Fibroblast of pulmonary artery (primary cell): ENCODE measurements at regions not wholly inside any gene's neighbourhood (a gene's known extent, or its start where the extent isn't known, plus 50 kb on each side); places are given as distances from the start of the nearest gene placed in this dataset.
A peak's percentile ranks its signal among the peaks of the same experiment; 100 is the strongest.

Experiments used
- DNase-seq: peaks from one replicate; pipeline ENCODE4 v3.0.0-alpha.2; 2010; ENCODE audit warnings: low read depth
- H3K4me3 ChIP-seq: replicated peaks from 2 replicates; pipeline ENCODE4 v1.5.1; 2011; ENCODE audit warnings: low read depth, mild to moderate bottlenecking, control low read depth, low read length, moderate library complexity
- CTCF ChIP-seq: IDR thresholded peaks from 2 replicates; pipeline ENCODE4 v1.5.1; 2011; ENCODE audit warnings: mild to moderate bottlenecking, control low read depth, low read length, inconsistent platforms; ENCODE audit errors: missing control alignments

- peak; percentile 40 for DNase-seq
- H3K4me3 ChIP-seq = no peak overlapping the region
- TF ChIP-seq CTCF = no peak
These were observed 130.0 kb downstream of the TES start for GRCh38 chr7:116340201-116340847.

GRCh38 chr7:116340943-116341907, 130.9 kb downstream of the TES start:
- H3K4me3 ChIP-seq = no peak overlapping the region
- DNase-seq = peak; percentile 20
- TF ChIP-seq CTCF = peak; percentile 26

GRCh38 chr7:116342125-116342524, 131.8 kb downstream of the TES start:
- no peak overlapping the region for H3K4me3 ChIP-seq
- TF ChIP-seq CTCF = no peak
- peak; percentile 21 for DNase-seq

GRCh38 chr7:116347151-116347832, 137.0 kb downstream of the TES start:
- TF ChIP-seq CTCF = no peak
- DNase-seq = no peak
- H3K4me3 ChIP-seq = no peak overlapping the region

- no peak for TF ChIP-seq CTCF
- no peak for DNase-seq
- no peak overlapping the region for H3K4me3 ChIP-seq
These were observed 138.0 kb downstream of the TES start for GRCh38 chr7:116348346-116348745.

GRCh38 chr7:116351966-116352365, 141.6 kb downstream of the TES start:
- no peak for TF ChIP-seq CTCF
- no peak for DNase-seq

More at GRCh38 chr7:116351966-116352365, 141.6 kb downstream of the TES start:
- H3K4me3 ChIP-seq = no peak overlapping the region
